B cell (primary cell): ENCODE measurements at regions not wholly inside any gene's neighbourhood (a gene's known extent, or its start where the extent isn't known, plus 50 kb on each side); places are given as distances from the start of the nearest gene placed in this dataset.

ENCODE experiments used
- ATAC-seq: fragments of 200-7000 bp; cut with Tn5 transposase; one replicate; pipeline ENCODE4 v1.10.0; 2021; ENCODE audit warnings: low read depth, mild to moderate bottlenecking, moderate number of reproducible peaks, moderate library complexity
- CTCF ChIA-PET: fragments of 350-600 bp; sonication (Branson Sonifier 250); formaldehyde crosslinking; loops from one replicate; lab custom pipeline; 2021; ENCODE audit warnings: antibody characterized with exemption, inconsistent platforms; lab: Charles Lee
- POLR2A ChIA-PET: fragments of 350-600 bp; sonication (Branson Sonifier 250); formaldehyde crosslinking; loops from one replicate; lab custom pipeline; 2021; ENCODE audit warnings: antibody characterized with exemption; lab: Charles Lee
- DNase-seq: peaks from one replicate; pipeline ENCODE4 v3.0.0; 2013
- H2AFZ ChIP-seq: 2 replicates; pipeline ENCODE4 v1.6.1; 2012; ENCODE audit warnings: mild to moderate bottlenecking, low read depth, low read length; ENCODE audit not compliant: insufficient read depth, poor library complexity, severe bottlenecking
- H3K27ac ChIP-seq, 2 donors: 1 replicate in 1 of 2; 2 replicates in 1 of 2; pipeline ENCODE4 v1.5.1; 2012 to 2013; ENCODE audit warnings: low read length in 2 of 2, mild to moderate bottlenecking in 2 of 2, moderate library complexity in 1 of 2
- H3K27me3 ChIP-seq, 4 experiments: fragments of 200-600 bp in 1 of 4; sonication (generic) in 1 of 4; replicated peaks in 1 of 4; 1 replicate in 2 of 4; 2 replicates in 2 of 4; pipeline versions ENCODE4 v1.6.1 to v1.7.0; 2013 to 2016; ENCODE audit warnings: low read length in 3 of 4, mild to moderate bottlenecking in 2 of 4, mixed read lengths in 1 of 4, moderate library complexity in 1 of 4; ENCODE audit not compliant: insufficient read depth in 4 of 4, control insufficient read depth in 3 of 4; ENCODE audit errors: control extremely low read depth in 1 of 4
- H3K36me3 ChIP-seq, 2 experiments: replicated peaks in 1 of 2; 1 replicate in 1 of 2; 2 replicates in 1 of 2; pipeline versions ENCODE4 v1.6.1 to v1.7.1; 2013; ENCODE audit warnings: low read length in 1 of 2; ENCODE audit not compliant: insufficient read depth in 2 of 2, control insufficient read depth in 1 of 2; ENCODE audit errors: control extremely low read depth in 1 of 2, extremely low read depth in 1 of 2
- H3K4me1 ChIP-seq, 2 donors: fragments of 200-600 bp in 1 of 2; sonication (generic) in 1 of 2; 1 replicate in 1 of 2; 2 replicates in 1 of 2; pipeline versions ENCODE4 v1.5.1 to v1.6.1; 2013 to 2017; ENCODE audit warnings: low read length in 2 of 2; ENCODE audit not compliant: control insufficient read depth in 2 of 2, insufficient read depth in 2 of 2
- H3K4me2 ChIP-seq: replicated peaks from 2 replicates; pipeline ENCODE3; 2012; ENCODE audit warnings: mild to moderate bottlenecking, low read depth, low read length; ENCODE audit not compliant: poor library complexity, severe bottlenecking
- H3K4me3 ChIP-seq, 5 experiments: fragments of 200-600 bp in 1 of 5; sonication (generic) in 1 of 5; 1 replicate in 3 of 5; 2 replicates in 2 of 5; pipeline versions ENCODE4 v1.5.1 to v1.7.0; 2011 to 2016; ENCODE audit warnings: low read length in 4 of 5, mild to moderate bottlenecking in 4 of 5, low read depth in 2 of 5, control low read depth in 1 of 5, moderate library complexity in 1 of 5; ENCODE audit not compliant: insufficient read depth in 1 of 5; ENCODE audit errors: control extremely low read depth in 1 of 5, extremely low read depth in 1 of 5
- H3K79me2 ChIP-seq: fragments of 200-600 bp; sonication (generic); one replicate; pipeline ENCODE4 v1.6.0; 2016; ENCODE audit warnings: low read length; ENCODE audit not compliant: control insufficient read depth, insufficient read depth
- H3K9ac ChIP-seq: fragments of 200-600 bp; sonication (generic); 2 replicates; pipeline ENCODE4 v1.6.1; 2017; ENCODE audit warnings: mild to moderate bottlenecking, low read length, moderate library complexity
- H3K9me3 ChIP-seq, 3 donors: one replicate each; pipeline versions ENCODE4 v1.6.1 to v1.7.1; 2013; ENCODE audit warnings: low read length in 2 of 3; ENCODE audit not compliant: control insufficient read depth in 2 of 3, insufficient read depth in 1 of 3; ENCODE audit errors: control extremely low read depth in 1 of 3
- H4K20me1 ChIP-seq: 2 replicates; pipeline ENCODE4 v1.6.0; 2012; ENCODE audit warnings: mild to moderate bottlenecking, low read length; ENCODE audit not compliant: insufficient read depth, control insufficient read depth, poor library complexity, severe bottlenecking
- H3K27ac Mint-ChIP-seq: one replicate; pipeline ENCODE4 v1.8.0; 2021; ENCODE audit warnings: mixed read lengths
- H3K27me3 Mint-ChIP-seq: one replicate; pipeline ENCODE4 v1.8.0; 2021; ENCODE audit warnings: mixed read lengths
- H3K4me1 Mint-ChIP-seq: one replicate; pipeline ENCODE4 v1.8.0; 2021; ENCODE audit warnings: mixed read lengths
- H3K4me3 Mint-ChIP-seq: one replicate; pipeline ENCODE4 v1.8.0; 2021; ENCODE audit warnings: mixed read lengths
- H3K9me3 Mint-ChIP-seq: one replicate; pipeline ENCODE4 v1.8.0; 2022; ENCODE audit warnings: mixed read lengths; ENCODE audit not compliant: insufficient read depth
- EZH2 ChIP-seq: IDR thresholded peaks from 2 replicates; pipeline ENCODE4 v1.6.1; 2012; ENCODE audit warnings: borderline replicate concordance, low read depth, mild to moderate bottlenecking, moderate library complexity, low read length; ENCODE audit not compliant: insufficient read depth, poor library complexity, severe bottlenecking
- WGBS: methylation state at CpG from one replicate; pipeline ENCODE4 v1.1.5; 2013; ENCODE audit warnings: missing lambda C conversion rate; ENCODE audit not compliant: insufficient coverage; 5-methylcytosine and 5-hydroxymethylcytosine counted together
- intact Hi-C: fragments of 100-400 bp; cut with micrococcal nuclease; formaldehyde crosslinking; loops from one replicate; pipeline ENCODE4 v1.10.0; 2022
- TF ChIP-seq, protein P1 (sequence below): fragments of 200-600 bp; IDR thresholded peaks from one replicate; pipeline ENCODE4 v1.8.0; 2022; ENCODE audit warnings: antibody characterized with exemption, mild to moderate bottlenecking

DNA sequence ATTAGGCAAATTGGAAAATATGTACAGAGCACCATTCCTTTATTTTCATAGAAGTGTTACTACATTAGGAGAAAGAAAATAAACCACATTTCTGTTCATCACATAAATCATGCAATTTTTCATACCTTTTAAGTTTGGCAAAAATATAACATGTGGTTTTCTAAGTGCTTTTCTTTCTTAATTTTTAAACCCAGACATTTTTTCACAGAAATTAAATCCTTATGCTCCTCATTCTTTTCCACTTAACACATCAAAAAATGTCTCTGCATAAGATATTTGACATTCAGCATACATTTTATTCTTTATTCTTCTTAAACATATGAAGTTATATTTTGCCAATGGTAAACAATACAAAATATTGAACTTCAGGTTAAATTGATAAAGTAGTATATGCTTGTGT, 826.6 kb upstream of the SLIT2 start:
- no peak overlapping the region for H3K9ac ChIP-seq
- H2AFZ ChIP-seq = no peak overlapping the region
- H3K27me3 Mint-ChIP-seq = no peaks in the 10 kb centered on the region
- H3K9me3 Mint-ChIP-seq = peaks cover 5% of the 10 kb centered on the region
- H3K4me3 ChIP-seq = no peak overlapping the region
- H3K4me3 Mint-ChIP-seq = no peak overlapping the region
- TF ChIP-seq, protein P1, sequence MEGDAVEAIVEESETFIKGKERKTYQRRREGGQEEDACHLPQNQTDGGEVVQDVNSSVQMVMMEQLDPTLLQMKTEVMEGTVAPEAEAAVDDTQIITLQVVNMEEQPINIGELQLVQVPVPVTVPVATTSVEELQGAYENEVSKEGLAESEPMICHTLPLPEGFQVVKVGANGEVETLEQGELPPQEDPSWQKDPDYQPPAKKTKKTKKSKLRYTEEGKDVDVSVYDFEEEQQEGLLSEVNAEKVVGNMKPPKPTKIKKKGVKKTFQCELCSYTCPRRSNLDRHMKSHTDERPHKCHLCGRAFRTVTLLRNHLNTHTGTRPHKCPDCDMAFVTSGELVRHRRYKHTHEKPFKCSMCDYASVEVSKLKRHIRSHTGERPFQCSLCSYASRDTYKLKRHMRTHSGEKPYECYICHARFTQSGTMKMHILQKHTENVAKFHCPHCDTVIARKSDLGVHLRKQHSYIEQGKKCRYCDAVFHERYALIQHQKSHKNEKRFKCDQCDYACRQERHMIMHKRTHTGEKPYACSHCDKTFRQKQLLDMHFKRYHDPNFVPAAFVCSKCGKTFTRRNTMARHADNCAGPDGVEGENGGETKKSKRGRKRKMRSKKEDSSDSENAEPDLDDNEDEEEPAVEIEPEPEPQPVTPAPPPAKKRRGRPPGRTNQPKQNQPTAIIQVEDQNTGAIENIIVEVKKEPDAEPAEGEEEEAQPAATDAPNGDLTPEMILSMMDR = no peak
- no peak for TF ChIP-seq EZH2
- ChIA-PET POLR2A (no interaction called here), CTCF (no interaction called here)
- H3K27ac ChIP-seq = no peak overlapping the region
- peaks cover 0 to 11% (median 0%) of the 10 kb centered on the region in 3 donors for H3K9me3 ChIP-seq
- no peak for ATAC-seq
- no peaks in the 10 kb centered on the region for H3K4me1 Mint-ChIP-seq
- no peaks in the 10 kb centered on the region for H3K27me3 ChIP-seq
- intact Hi-C loops = no loop called here
- no peaks in the 10 kb centered on the region for H4K20me1 ChIP-seq
- no peak for DNase-seq
- H3K36me3 ChIP-seq = no peaks in the 10 kb centered on the region
- no peaks in the 10 kb centered on the region for H3K4me1 ChIP-seq
- no peaks in the 10 kb centered on the region for H3K79me2 ChIP-seq
- no peak overlapping the region for H3K27ac Mint-ChIP-seq
- no peak overlapping the region for H3K4me2 ChIP-seq

DNA sequence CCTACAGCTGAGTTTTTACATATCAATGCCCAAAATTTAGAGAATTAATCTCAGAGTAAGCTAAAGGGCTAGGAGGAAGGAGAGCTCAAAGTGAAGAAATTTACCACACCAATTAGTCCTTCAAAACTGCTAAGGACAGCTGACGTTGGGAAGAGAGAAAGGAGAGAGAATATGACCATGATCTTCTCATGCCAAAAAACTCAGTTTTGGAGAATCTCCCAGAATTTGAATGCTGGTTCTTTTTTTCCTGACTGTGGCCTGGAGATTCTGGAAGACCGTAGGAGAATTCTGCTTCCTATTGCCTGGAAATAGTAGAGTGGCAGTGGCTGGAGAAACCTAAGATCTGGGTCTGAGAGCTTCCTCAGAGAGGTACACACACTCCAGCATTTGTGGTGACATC, 834.4 kb upstream of the SLIT2 start:
- DNase-seq = no peak
- no peaks in the 10 kb centered on the region for H3K4me1 ChIP-seq
- H3K4me2 ChIP-seq = no peak overlapping the region
- no peak overlapping the region for H3K9ac ChIP-seq
- no peak overlapping the region for H2AFZ ChIP-seq
- H3K27me3 ChIP-seq = no peaks in the 10 kb centered on the region
- no peak for ATAC-seq
- ChIA-PET CTCF (no interaction called here), POLR2A (no interaction called here)
- Mint-ChIP-seq H3K4me1 (no peaks in the 10 kb centered on the region), H3K9me3 (peaks cover under 1% of the 10 kb centered on the region), H3K4me3 (no peak overlapping the region), H3K27ac (no peak overlapping the region), H3K27me3 (no peaks in the 10 kb centered on the region)
- H3K79me2 ChIP-seq = no peaks in the 10 kb centered on the region
- intact Hi-C loops = no loop called here
- no peaks in the 10 kb centered on the region for H4K20me1 ChIP-seq
- H3K36me3 ChIP-seq = no peaks in the 10 kb centered on the region
- no peaks in the 10 kb centered on the region for H3K9me3 ChIP-seq
- TF ChIP-seq, protein P1 = no peak
- no peak for TF ChIP-seq EZH2
- H3K4me3 ChIP-seq = no peak overlapping the region
- WGBS = 100% methylated on average over 1 of the region's 2 CpGs
- H3K27ac ChIP-seq = no peak overlapping the region
